Keratinocyte (primary cell): ENCODE measurements at regions not wholly inside any gene's neighbourhood (a gene's known extent, or its start where the extent isn't known, plus 50 kb on each side); places are given as distances from the start of the nearest gene placed in this dataset.

Experiments used
- DNase-seq: peaks from one replicate; pipeline ENCODE4 v3.0.0-alpha.2; 2011; ENCODE audit warnings: low read depth, missing footprints, low spot score
- FAIRE-seq: peaks from 2 replicates; lab custom pipeline; 2011; peaks lifted over from hg19 to GRCh38; lab: Jason Lieb, UNC
- H2AFZ ChIP-seq: 2 replicates; pipeline ENCODE4 v1.6.0; 2012; ENCODE audit warnings: low read length, control low read depth, inconsistent platforms; ENCODE audit not compliant: control insufficient read depth
- H3K27ac ChIP-seq: 2 replicates; pipeline ENCODE4 v1.5.1; 2011; ENCODE audit warnings: low read length; ENCODE audit not compliant: control insufficient read depth, insufficient read depth
- H3K27me3 ChIP-seq: 3 replicates; pipeline ENCODE4 v1.6.0; 2011; ENCODE audit warnings: low read length; ENCODE audit not compliant: control insufficient read depth, insufficient read depth; ENCODE audit errors: extremely low read depth
- H3K36me3 ChIP-seq, 2 experiments: 2 replicates in 1 of 2; 3 replicates in 1 of 2; pipeline ENCODE4 v1.5.1; 2011; ENCODE audit warnings: low read length in 2 of 2, mild to moderate bottlenecking in 1 of 2; ENCODE audit not compliant: control insufficient read depth in 2 of 2, insufficient read depth in 2 of 2; ENCODE audit errors: extremely low read depth in 1 of 2
- H3K4me1 ChIP-seq: 3 replicates; pipeline ENCODE4 v1.5.1; 2011; ENCODE audit warnings: low read length; ENCODE audit not compliant: control insufficient read depth, insufficient read depth; ENCODE audit errors: extremely low read depth
- H3K4me2 ChIP-seq: 3 replicates; pipeline ENCODE4 v1.6.0; 2011; ENCODE audit warnings: low read depth, low read length; ENCODE audit not compliant: control insufficient read depth, insufficient read depth; ENCODE audit errors: extremely low read depth
- H3K4me3 ChIP-seq, 3 experiments: fragments of 200-600 bp in 1 of 3; sonication (generic) in 1 of 3; 2 replicates in 2 of 3; 3 replicates in 1 of 3; pipeline ENCODE4 v1.5.1; 2011 to 2016; ENCODE audit warnings: low read length in 3 of 3, mild to moderate bottlenecking in 3 of 3, control low read depth in 2 of 3, inconsistent platforms in 1 of 3, low read depth in 1 of 3, mixed read lengths in 1 of 3, mixed run types in 1 of 3, moderate library complexity in 1 of 3; ENCODE audit not compliant: control insufficient read depth in 2 of 3, insufficient read depth in 2 of 3; ENCODE audit errors: extremely low read depth in 1 of 3
- H3K79me2 ChIP-seq: 2 replicates; pipeline ENCODE4 v1.6.0; 2012; ENCODE audit warnings: low read length; ENCODE audit not compliant: control insufficient read depth, insufficient read depth
- H3K9ac ChIP-seq: 3 replicates; pipeline ENCODE4 v1.6.0; 2011; ENCODE audit warnings: low read length; ENCODE audit not compliant: control insufficient read depth, insufficient read depth; ENCODE audit errors: extremely low read depth
- H3K9me1 ChIP-seq: 3 replicates; pipeline ENCODE4 v1.6.0; 2011; ENCODE audit warnings: low read length; ENCODE audit not compliant: control insufficient read depth, insufficient read depth; ENCODE audit errors: extremely low read depth
- H3K9me3 ChIP-seq: 2 replicates; pipeline ENCODE4 v1.5.1; 2012; ENCODE audit warnings: low read depth, low read length; ENCODE audit not compliant: control insufficient read depth
- H4K20me1 ChIP-seq: 3 replicates; pipeline ENCODE4 v1.6.0; 2011; ENCODE audit warnings: low read length; ENCODE audit not compliant: control insufficient read depth, insufficient read depth; ENCODE audit errors: extremely low read depth
- EZH2 ChIP-seq: IDR thresholded peaks from one replicate; pipeline ENCODE4 v1.6.1; 2012; ENCODE audit warnings: inconsistent platforms, mild to moderate bottlenecking, low read length, moderate library complexity
- dilution Hi-C: fragments of 300-500 bp; cut with MboI; formaldehyde crosslinking; loops from one replicate; pipeline ENCODE4 v1.7.0; 2020; ENCODE audit warnings: low sequenced_read_pairs; ENCODE audit not compliant: extremely low pct_ligation_motif_present
- TF ChIP-seq, protein P1 (sequence below), 3 experiments: IDR thresholded peaks in 1 of 3; conservative IDR thresholded peaks in 1 of 3; optimal IDR thresholded peaks in 1 of 3; 2 replicates in 2 of 3; 3 replicates in 1 of 3; pipeline versions ENCODE3 to v1.5.1; 2011; ENCODE audit warnings: low read length in 3 of 3, mild to moderate bottlenecking in 3 of 3, moderate library complexity in 2 of 3, control low read depth in 1 of 3, inconsistent platforms in 1 of 3; ENCODE audit not compliant: insufficient read depth in 2 of 3; ENCODE audit errors: extremely low read depth in 1 of 3

DNA sequence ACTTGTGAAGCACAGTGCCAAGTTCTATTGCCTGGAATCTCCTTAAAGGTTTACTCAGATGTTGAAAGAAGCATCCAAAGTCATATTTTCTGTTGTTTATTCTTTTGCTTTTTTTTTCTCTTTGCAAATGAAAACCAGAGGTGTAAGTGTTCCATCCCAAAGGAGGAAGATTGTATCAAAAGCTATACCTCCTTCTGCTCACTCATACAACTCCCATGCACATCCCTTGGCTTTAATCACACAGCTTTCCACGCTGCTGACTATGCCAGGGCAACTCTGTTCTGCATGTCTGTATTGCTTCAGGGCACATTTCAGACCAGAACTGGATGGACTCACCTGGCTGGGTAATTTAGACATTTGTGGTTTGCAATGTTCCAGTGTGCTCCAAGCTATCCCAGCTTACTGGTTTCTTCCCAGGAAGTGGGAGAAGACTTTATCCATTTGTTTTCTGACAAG is 399.6 kb upstream of the TBL1XR1 start:
- dilution Hi-C loops = no loop called here
- FAIRE-seq (no peak), DNase-seq (no peak)
- TF ChIP-seq EZH2 = no peak
- TF ChIP-seq, protein P1, sequence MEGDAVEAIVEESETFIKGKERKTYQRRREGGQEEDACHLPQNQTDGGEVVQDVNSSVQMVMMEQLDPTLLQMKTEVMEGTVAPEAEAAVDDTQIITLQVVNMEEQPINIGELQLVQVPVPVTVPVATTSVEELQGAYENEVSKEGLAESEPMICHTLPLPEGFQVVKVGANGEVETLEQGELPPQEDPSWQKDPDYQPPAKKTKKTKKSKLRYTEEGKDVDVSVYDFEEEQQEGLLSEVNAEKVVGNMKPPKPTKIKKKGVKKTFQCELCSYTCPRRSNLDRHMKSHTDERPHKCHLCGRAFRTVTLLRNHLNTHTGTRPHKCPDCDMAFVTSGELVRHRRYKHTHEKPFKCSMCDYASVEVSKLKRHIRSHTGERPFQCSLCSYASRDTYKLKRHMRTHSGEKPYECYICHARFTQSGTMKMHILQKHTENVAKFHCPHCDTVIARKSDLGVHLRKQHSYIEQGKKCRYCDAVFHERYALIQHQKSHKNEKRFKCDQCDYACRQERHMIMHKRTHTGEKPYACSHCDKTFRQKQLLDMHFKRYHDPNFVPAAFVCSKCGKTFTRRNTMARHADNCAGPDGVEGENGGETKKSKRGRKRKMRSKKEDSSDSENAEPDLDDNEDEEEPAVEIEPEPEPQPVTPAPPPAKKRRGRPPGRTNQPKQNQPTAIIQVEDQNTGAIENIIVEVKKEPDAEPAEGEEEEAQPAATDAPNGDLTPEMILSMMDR (optimal IDR thresholded peaks at IDR 0.05 in 1 of 3, IDR thresholded peaks at IDR 0.05 in 1 of 3, conservative IDR thresholded peaks at IDR 0.05 in 1 of 3; ENCODE audit: extremely low read depth in 1 of 3, insufficient read depth in 2 of 3, low read length in 3 of 3) = no peak
- Histone ChIP-seq H3K9me3 (no peaks in the 10 kb centered on the region), H2AFZ (peak overlapping the region; percentile 57), H3K9me1 (no peaks in the 10 kb centered on the region), H3K4me2 (peak overlapping the region; percentile 91), H3K36me3 (no peaks in the 10 kb centered on the region), H3K27ac (peak overlapping the region; percentile 88), H3K4me1 (peaks cover 72% of the 10 kb centered on the region), H3K4me3 (peak overlapping the region in 2 of 3 experiments; percentile 32 to 61), H3K79me2 (no peaks in the 10 kb centered on the region), H3K27me3 (no peaks in the 10 kb centered on the region), H4K20me1 (no peaks in the 10 kb centered on the region), H3K9ac (peak overlapping the region; percentile 63)

DNA sequence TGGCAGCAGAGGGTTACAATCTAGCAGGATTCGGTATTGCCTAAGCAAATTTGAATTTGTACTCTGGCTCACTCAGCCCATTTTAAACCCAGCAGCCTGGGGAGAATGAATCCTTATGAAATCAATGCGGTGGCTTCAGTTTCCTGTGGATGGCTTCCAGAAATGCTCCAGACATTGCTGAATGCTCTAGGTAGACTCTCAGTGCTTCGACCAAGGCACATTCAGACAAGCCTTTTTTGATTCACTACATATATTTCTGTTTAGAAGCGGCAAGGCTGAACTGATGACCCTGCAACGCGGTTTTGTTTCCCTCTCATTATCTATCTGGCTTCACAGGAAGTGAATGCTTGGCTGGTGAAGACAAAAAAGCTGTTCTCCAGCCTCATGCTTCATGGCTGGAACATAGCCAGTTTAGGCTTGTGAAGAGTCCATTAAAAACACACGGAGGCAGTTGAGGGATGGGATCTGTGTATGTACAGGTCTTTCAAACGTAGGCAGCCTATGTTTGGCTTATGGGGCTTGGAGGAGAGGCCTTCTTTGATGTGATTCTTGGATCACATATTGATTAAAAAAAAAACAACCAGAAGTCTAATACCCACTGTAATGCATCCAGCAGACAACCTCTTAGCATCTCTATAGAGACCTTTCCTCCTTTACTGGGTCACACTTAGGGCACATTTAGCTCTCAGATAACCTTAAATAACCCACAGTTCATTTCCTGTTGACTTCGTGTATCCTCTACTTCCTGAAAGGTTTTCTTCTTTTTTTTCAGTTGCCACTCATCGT is 400.2 kb upstream of the TBL1XR1 start:
- Histone ChIP-seq H4K20me1 (no peaks in the 10 kb centered on the region), H3K4me1 (peaks cover 74% of the 10 kb centered on the region), H3K9me3 (no peaks in the 10 kb centered on the region), H3K4me3 (peak overlapping the region in 2 of 3 experiments; percentile 32 to 61), H3K27ac (peak overlapping the region; percentile 88), H2AFZ (peak overlapping the region; percentile 57), H3K79me2 (no peaks in the 10 kb centered on the region), H3K9ac (peak overlapping the region; percentile 63), H3K9me1 (no peaks in the 10 kb centered on the region), H3K36me3 (no peaks in the 10 kb centered on the region), H3K4me2 (peak overlapping the region; percentile 91), H3K27me3 (no peaks in the 10 kb centered on the region)
- TF ChIP-seq EZH2 = no peak
- TF ChIP-seq, protein P1 (optimal IDR thresholded peaks at IDR 0.05 in 1 of 3, IDR thresholded peaks at IDR 0.05 in 1 of 3, conservative IDR thresholded peaks at IDR 0.05 in 1 of 3; ENCODE audit: extremely low read depth in 1 of 3, insufficient read depth in 2 of 3, low read length in 3 of 3) = no peak
- DNase-seq (no peak), FAIRE-seq (peak; percentile 90)
- dilution Hi-C loops = no loop called here
